WTC11 (cell line): ENCODE measurements at regions not wholly inside any gene's neighbourhood (a gene's known extent, or its start where the extent isn't known, plus 50 kb on each side); places are given as distances from the start of the nearest gene placed in this dataset.

Source experiments
- ATAC-seq: fragments of 200-7000 bp; cut with Tn5 transposase; 2 replicates; pipeline ENCODE4 v1.10.0; 2021; ENCODE audit warnings: mild to moderate bottlenecking, moderate library complexity
- CTCF ChIA-PET: fragments of 300-600 bp; sonication (Branson Sonifier 250); formaldehyde crosslinking; loops from one replicate; lab custom pipeline; 2021; ENCODE audit warnings: antibody characterized with exemption; lab: Charles Lee
- POLR2A ChIA-PET: fragments of 350-600 bp; sonication (Branson Sonifier 250); formaldehyde crosslinking; loops from one replicate; lab custom pipeline; 2021; ENCODE audit warnings: antibody characterized with exemption; lab: Charles Lee
- DNase-seq: peaks from one replicate; pipeline ENCODE4 v3.0.0; 2021; ENCODE audit warnings: low spot score
- H3K27ac Mint-ChIP-seq: 2 replicates; pipeline ENCODE4 v1.8.0; 2021; ENCODE audit warnings: mixed read lengths
- H3K27me3 Mint-ChIP-seq: 2 replicates; pipeline ENCODE4 v1.8.0; 2021; ENCODE audit warnings: low read depth, mild to moderate bottlenecking, moderate library complexity, mixed read lengths
- H3K36me3 Mint-ChIP-seq: 2 replicates; pipeline ENCODE4 v1.8.0; 2021; ENCODE audit warnings: mixed read lengths
- H3K4me1 Mint-ChIP-seq: 2 replicates; pipeline ENCODE4 v1.8.0; 2022; ENCODE audit warnings: mixed read lengths
- H3K4me3 Mint-ChIP-seq: 2 replicates; pipeline ENCODE4 v1.8.0; 2021; ENCODE audit warnings: mild to moderate bottlenecking, moderate library complexity, mixed read lengths
- H3K9me3 Mint-ChIP-seq: 2 replicates; pipeline ENCODE4 v1.8.0; 2021; ENCODE audit warnings: mixed read lengths
- ATF1 ChIP-seq: sonication (generic); formaldehyde crosslinking; IDR thresholded peaks from 2 replicates; pipeline ENCODE4 v1.8.1; 2023; ENCODE audit warnings: mild to moderate bottlenecking, moderate library complexity, missing genetic modification reagents
- CBFB ChIP-seq: sonication (generic); formaldehyde crosslinking; IDR thresholded peaks from 2 replicates; pipeline ENCODE4 v1.8.1; 2022; ENCODE audit warnings: mild to moderate bottlenecking, low read depth, missing genetic modification reagents
- E2F1 ChIP-seq: sonication (generic); formaldehyde crosslinking; IDR thresholded peaks from 2 replicates; pipeline ENCODE4 v1.8.0; 2022; ENCODE audit warnings: mild to moderate bottlenecking, missing genetic modification reagents
- E2F4 ChIP-seq: sonication (generic); formaldehyde crosslinking; IDR thresholded peaks from 2 replicates; pipeline ENCODE4 v1.8.1; 2022; ENCODE audit warnings: low read depth, mild to moderate bottlenecking, moderate library complexity, missing genetic modification reagents, borderline replicate concordance
- EMX1 ChIP-seq: fragments of 250-450 bp; sonication (Bioruptor Pico); IDR thresholded peaks from 2 replicates; pipeline ENCODE4 v1.8.0; 2021; ENCODE audit warnings: mild to moderate bottlenecking
- ERG ChIP-seq: fragments of 250-450 bp; sonication (Bioruptor Pico); IDR thresholded peaks from 2 replicates; pipeline ENCODE4 v1.8.0; 2021; ENCODE audit warnings: mild to moderate bottlenecking
- ESRRA ChIP-seq: sonication (generic); formaldehyde crosslinking; IDR thresholded peaks from 2 replicates; pipeline ENCODE4 v1.8.1; 2022; ENCODE audit warnings: mild to moderate bottlenecking, missing genetic modification reagents, borderline replicate concordance
- JAZF1 ChIP-seq: fragments of 250-450 bp; sonication (Bioruptor Pico); IDR thresholded peaks from 2 replicates; pipeline ENCODE4 v1.9.0; 2021; ENCODE audit warnings: moderate library complexity, mild to moderate bottlenecking, inconsistent platforms
- NFYB ChIP-seq: sonication (generic); formaldehyde crosslinking; conservative IDR thresholded peaks from 2 replicates; pipeline ENCODE4 v1.8.0; 2022; ENCODE audit warnings: low read depth, missing genetic modification reagents
- NR1H2 ChIP-seq: sonication (generic); formaldehyde crosslinking; IDR thresholded peaks from 2 replicates; pipeline ENCODE4 v1.9.0; 2021; ENCODE audit warnings: mild to moderate bottlenecking, moderate library complexity, missing genetic modification reagents
- NR2C2 ChIP-seq: sonication (generic); formaldehyde crosslinking; IDR thresholded peaks from 2 replicates; pipeline ENCODE4 v1.8.0; 2022; ENCODE audit warnings: mild to moderate bottlenecking, missing genetic modification reagents
- SMAD3 ChIP-seq: sonication (generic); formaldehyde crosslinking; IDR thresholded peaks from 2 replicates; pipeline ENCODE4 v1.8.0; 2022; ENCODE audit warnings: missing genetic modification reagents, mild to moderate bottlenecking, borderline replicate concordance
- TEAD4 ChIP-seq: sonication (generic); formaldehyde crosslinking; IDR thresholded peaks from 2 replicates; pipeline ENCODE4 v1.8.0; 2022; ENCODE audit warnings: mild to moderate bottlenecking, missing genetic modification reagents
- ZNF121 ChIP-seq: sonication (generic); formaldehyde crosslinking; IDR thresholded peaks from 2 replicates; pipeline ENCODE4 v1.8.0; 2023; ENCODE audit warnings: missing genetic modification reagents
- ZNF232 ChIP-seq: sonication (generic); formaldehyde crosslinking; IDR thresholded peaks from 2 replicates; pipeline ENCODE4 v1.8.0; 2022; ENCODE audit warnings: mild to moderate bottlenecking, missing genetic modification reagents
- ZNF263 ChIP-seq: sonication (generic); formaldehyde crosslinking; IDR thresholded peaks from 2 replicates; pipeline ENCODE4 v1.8.1; 2022; ENCODE audit warnings: low read depth, mild to moderate bottlenecking, moderate library complexity, missing genetic modification reagents
- TF ChIP-seq, protein P1 (sequence below): sonication (generic); formaldehyde crosslinking; IDR thresholded peaks from 2 replicates; pipeline ENCODE4 v1.8.1; 2023; ENCODE audit warnings: mild to moderate bottlenecking, missing genetic modification reagents
- TF ChIP-seq, protein P2 (sequence below): sonication (generic); formaldehyde crosslinking; IDR thresholded peaks from 2 replicates; pipeline ENCODE4 v1.8.1; 2022; ENCODE audit warnings: missing genetic modification reagents, borderline replicate concordance
- TF ChIP-seq, protein P3 (sequence below): fragments of 250-450 bp; sonication (Bioruptor Pico); IDR thresholded peaks from 2 replicates; pipeline ENCODE4 v1.9.0; 2021; ENCODE audit warnings: mild to moderate bottlenecking
- TF ChIP-seq, protein P4 (sequence below): sonication (generic); formaldehyde crosslinking; IDR thresholded peaks from 2 replicates; pipeline ENCODE4 v1.8.1; 2023; ENCODE audit warnings: mild to moderate bottlenecking, missing genetic modification reagents, moderate library complexity
- TF ChIP-seq, protein P5 (sequence below): sonication (generic); formaldehyde crosslinking; IDR thresholded peaks from 2 replicates; pipeline ENCODE4 v1.8.0; 2022; ENCODE audit warnings: missing genetic modification reagents

GRCh38 chr3:81027344-81027743 lies 734.1 kb downstream of the GBE1 start:
- H3K36me3 Mint-ChIP-seq = no peaks in the 10 kb centered on the region
- no peak overlapping the region for H3K4me3 Mint-ChIP-seq
- no peak for DNase-seq
- CTCF ChIA-PET = no interaction called here
- POLR2A ChIA-PET = no interaction called here
- peaks cover 3% of the 10 kb centered on the region for H3K9me3 Mint-ChIP-seq
- no peak overlapping the region for H3K27ac Mint-ChIP-seq
- no peaks in the 10 kb centered on the region for H3K27me3 Mint-ChIP-seq
- H3K4me1 Mint-ChIP-seq = no peaks in the 10 kb centered on the region
- no peak for TF ChIP-seq ZNF263 (CRISPR knock-in tag)
- TF ChIP-seq, protein P1, sequence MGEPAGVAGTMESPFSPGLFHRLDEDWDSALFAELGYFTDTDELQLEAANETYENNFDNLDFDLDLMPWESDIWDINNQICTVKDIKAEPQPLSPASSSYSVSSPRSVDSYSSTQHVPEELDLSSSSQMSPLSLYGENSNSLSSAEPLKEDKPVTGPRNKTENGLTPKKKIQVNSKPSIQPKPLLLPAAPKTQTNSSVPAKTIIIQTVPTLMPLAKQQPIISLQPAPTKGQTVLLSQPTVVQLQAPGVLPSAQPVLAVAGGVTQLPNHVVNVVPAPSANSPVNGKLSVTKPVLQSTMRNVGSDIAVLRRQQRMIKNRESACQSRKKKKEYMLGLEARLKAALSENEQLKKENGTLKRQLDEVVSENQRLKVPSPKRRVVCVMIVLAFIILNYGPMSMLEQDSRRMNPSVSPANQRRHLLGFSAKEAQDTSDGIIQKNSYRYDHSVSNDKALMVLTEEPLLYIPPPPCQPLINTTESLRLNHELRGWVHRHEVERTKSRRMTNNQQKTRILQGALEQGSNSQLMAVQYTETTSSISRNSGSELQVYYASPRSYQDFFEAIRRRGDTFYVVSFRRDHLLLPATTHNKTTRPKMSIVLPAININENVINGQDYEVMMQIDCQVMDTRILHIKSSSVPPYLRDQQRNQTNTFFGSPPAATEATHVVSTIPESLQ = no peak
- no peak for TF ChIP-seq E2F4 (CRISPR knock-in tag)
- TF ChIP-seq ESRRA = no peak
- no peak for TF ChIP-seq NR1H2 (CRISPR knock-in tag)
- no peak for TF ChIP-seq EMX1
- TF ChIP-seq TEAD4 = no peak
- TF ChIP-seq JAZF1 (CRISPR knock-in tag) = no peak
- no peak for TF ChIP-seq E2F1 (CRISPR knock-in tag)
- no peak for TF ChIP-seq NR2C2
- no peak for TF ChIP-seq NFYB (CRISPR knock-in tag)
- ATAC-seq = no peak

DNA sequence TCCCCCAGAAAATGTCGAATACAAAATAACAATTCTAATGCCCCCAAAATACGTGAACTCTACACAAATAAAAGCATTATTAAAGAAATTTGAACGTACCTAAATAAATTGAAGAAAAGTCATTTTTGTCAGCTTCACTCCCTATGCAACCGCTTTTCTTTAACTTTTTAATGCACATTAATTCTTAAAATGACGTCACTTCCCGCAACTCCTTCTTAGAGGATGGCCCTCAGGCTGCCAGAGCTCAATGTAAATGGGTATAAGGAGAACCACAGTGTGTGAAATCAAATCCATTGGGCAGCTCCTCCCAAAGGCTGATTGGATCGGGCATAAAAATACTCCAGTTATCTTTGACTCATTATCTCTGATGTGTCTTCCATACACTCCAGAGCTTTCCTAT lies 736.9 kb downstream of the GBE1 start:
- no peaks in the 10 kb centered on the region for H3K36me3 Mint-ChIP-seq

More for the DNA sequence above, 736.9 kb downstream of the GBE1 start:
- ChIA-PET POLR2A (no interaction called here), CTCF (no interaction called here)
- ATAC-seq (no peak), DNase-seq (no peak)
- no peaks in the 10 kb centered on the region for H3K4me1 Mint-ChIP-seq
- no peak overlapping the region for H3K4me3 Mint-ChIP-seq
- no peaks in the 10 kb centered on the region for H3K27me3 Mint-ChIP-seq
- H3K27ac Mint-ChIP-seq = no peak overlapping the region
- no peak for TF ChIP-seq ZNF121
- TF ChIP-seq, protein P2, sequence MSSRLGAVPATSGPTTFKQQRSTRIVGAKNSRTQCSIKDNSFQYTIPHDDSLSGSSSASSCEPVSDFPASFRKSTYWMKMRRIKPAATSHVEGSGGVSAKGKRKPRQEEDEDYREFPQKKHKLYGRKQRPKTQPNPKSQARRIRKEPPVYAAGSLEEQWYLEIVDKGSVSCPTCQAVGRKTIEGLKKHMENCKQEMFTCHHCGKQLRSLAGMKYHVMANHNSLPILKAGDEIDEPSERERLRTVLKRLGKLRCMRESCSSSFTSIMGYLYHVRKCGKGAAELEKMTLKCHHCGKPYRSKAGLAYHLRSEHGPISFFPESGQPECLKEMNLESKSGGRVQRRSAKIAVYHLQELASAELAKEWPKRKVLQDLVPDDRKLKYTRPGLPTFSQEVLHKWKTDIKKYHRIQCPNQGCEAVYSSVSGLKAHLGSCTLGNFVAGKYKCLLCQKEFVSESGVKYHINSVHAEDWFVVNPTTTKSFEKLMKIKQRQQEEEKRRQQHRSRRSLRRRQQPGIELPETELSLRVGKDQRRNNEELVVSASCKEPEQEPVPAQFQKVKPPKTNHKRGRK (CRISPR knock-in tag) = no peak
- TF ChIP-seq SMAD3 (CRISPR knock-in tag) = no peak
- TF ChIP-seq ATF1 = no peak
- no peak for TF ChIP-seq ERG (CRISPR knock-in tag)
- no peak for TF ChIP-seq ZNF232
- TF ChIP-seq, protein P3, sequence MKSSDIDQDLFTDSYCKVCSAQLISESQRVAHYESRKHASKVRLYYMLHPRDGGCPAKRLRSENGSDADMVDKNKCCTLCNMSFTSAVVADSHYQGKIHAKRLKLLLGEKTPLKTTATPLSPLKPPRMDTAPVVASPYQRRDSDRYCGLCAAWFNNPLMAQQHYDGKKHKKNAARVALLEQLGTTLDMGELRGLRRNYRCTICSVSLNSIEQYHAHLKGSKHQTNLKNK (CRISPR knock-in tag) = no peak
- TF ChIP-seq, protein P4, sequence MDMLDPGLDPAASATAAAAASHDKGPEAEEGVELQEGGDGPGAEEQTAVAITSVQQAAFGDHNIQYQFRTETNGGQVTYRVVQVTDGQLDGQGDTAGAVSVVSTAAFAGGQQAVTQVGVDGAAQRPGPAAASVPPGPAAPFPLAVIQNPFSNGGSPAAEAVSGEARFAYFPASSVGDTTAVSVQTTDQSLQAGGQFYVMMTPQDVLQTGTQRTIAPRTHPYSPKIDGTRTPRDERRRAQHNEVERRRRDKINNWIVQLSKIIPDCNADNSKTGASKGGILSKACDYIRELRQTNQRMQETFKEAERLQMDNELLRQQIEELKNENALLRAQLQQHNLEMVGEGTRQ (CRISPR knock-in tag) = no peak
- TF ChIP-seq, protein P5, sequence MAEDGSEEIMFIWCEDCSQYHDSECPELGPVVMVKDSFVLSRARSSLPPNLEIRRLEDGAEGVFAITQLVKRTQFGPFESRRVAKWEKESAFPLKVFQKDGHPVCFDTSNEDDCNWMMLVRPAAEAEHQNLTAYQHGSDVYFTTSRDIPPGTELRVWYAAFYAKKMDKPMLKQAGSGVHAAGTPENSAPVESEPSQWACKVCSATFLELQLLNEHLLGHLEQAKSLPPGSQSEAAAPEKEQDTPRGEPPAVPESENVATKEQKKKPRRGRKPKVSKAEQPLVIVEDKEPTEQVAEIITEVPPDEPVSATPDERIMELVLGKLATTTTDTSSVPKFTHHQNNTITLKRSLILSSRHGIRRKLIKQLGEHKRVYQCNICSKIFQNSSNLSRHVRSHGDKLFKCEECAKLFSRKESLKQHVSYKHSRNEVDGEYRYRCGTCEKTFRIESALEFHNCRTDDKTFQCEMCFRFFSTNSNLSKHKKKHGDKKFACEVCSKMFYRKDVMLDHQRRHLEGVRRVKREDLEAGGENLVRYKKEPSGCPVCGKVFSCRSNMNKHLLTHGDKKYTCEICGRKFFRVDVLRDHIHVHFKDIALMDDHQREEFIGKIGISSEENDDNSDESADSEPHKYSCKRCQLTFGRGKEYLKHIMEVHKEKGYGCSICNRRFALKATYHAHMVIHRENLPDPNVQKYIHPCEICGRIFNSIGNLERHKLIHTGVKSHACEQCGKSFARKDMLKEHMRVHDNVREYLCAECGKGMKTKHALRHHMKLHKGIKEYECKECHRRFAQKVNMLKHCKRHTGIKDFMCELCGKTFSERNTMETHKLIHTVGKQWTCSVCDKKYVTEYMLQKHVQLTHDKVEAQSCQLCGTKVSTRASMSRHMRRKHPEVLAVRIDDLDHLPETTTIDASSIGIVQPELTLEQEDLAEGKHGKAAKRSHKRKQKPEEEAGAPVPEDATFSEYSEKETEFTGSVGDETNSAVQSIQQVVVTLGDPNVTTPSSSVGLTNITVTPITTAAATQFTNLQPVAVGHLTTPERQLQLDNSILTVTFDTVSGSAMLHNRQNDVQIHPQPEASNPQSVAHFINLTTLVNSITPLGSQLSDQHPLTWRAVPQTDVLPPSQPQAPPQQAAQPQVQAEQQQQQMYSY (CRISPR knock-in tag) = no peak
- TF ChIP-seq CBFB (CRISPR knock-in tag) = no peak
- no peaks in the 10 kb centered on the region for H3K9me3 Mint-ChIP-seq
